HCT116 (cell line): ENCODE measurements at regions not wholly inside any gene's neighbourhood (a gene's known extent, or its start where the extent isn't known, plus 50 kb on each side); places are given as distances from the start of the nearest gene placed in this dataset.

Experiments
- ATAC-seq: fragments of 200-7000 bp; cut with Tn5 transposase; 2 replicates; pipeline ENCODE4 v1.9.1; 2020; ENCODE audit warnings: mild to moderate bottlenecking, moderate library complexity
- BruUV-seq: library from RNA; stranded (reverse); fragments of 400-500 nt; replicated peaks from 2 replicates; lab custom pipeline; 2021; lab: Mats Ljungman, UMichigan
- CTCF ChIA-PET: fragments of 300-600 bp; sonication (Branson Sonifier 250); formaldehyde crosslinking; loops from one replicate; lab custom pipeline; 2021; ENCODE audit warnings: antibody characterized with exemption; lab: Charles Lee
- POLR2A ChIA-PET: fragments of 300-600, 350-600 bp; sonication (Branson Sonifier 250); formaldehyde crosslinking; loops from one replicate; lab custom pipeline; 2021; ENCODE audit warnings: antibody characterized with exemption; lab: Charles Lee
- RAD21 ChIA-PET, 2 experiments: fragments of 300-600 bp; sonication (Branson Sonifier 250); formaldehyde crosslinking; loops; one replicate each; lab custom pipeline; 2023; ENCODE audit warnings: low total read pairs in 2 of 2; ENCODE audit not compliant: uncharacterized antibody in 2 of 2, unreplicated experiment in 2 of 2, low non-redundant PET in 1 of 2; lab: Charles Lee
- DNase-seq: peaks from one replicate; pipeline ENCODE4 v3.0.0-alpha.2; 2010; ENCODE audit warnings: low read depth, low spot score
- H2AFZ ChIP-seq: fragments of 200-600 bp; shearing (Covaris generic), sonication (generic); 2 replicates; pipeline ENCODE4 v1.6.1; 2017; ENCODE audit warnings: low read depth, mixed run types, mixed read lengths, antibody characterized with exemption, low read length; ENCODE audit not compliant: poor library complexity, severe bottlenecking
- H3K27ac ChIP-seq: 2 replicates; pipeline ENCODE4 v1.5.1; 2012; ENCODE audit warnings: low read depth, low read length
- H3K27me3 ChIP-seq: fragments of 200-600 bp; sonication (generic); 2 replicates; pipeline ENCODE4 v1.6.1; 2016; ENCODE audit warnings: mixed run types, low read length, mixed read lengths; ENCODE audit not compliant: insufficient read depth
- H3K36me3 ChIP-seq, 2 experiments: fragments of 200-500 bp in 1 of 2; fragments of 200-600 bp in 1 of 2; sonication (Bioruptor generic) in 1 of 2; sonication (generic) in 1 of 2; 2 replicates each; pipeline versions ENCODE4 v1.5.1 to v1.6.1; 2014 to 2016; ENCODE audit warnings: low read length in 2 of 2, inconsistent platforms in 1 of 2, mixed read lengths in 1 of 2, mixed run types in 1 of 2; ENCODE audit not compliant: insufficient read depth in 2 of 2, control insufficient read depth in 1 of 2
- H3K4me1 ChIP-seq, 2 experiments: fragments of 200-600 bp in 1 of 2; sonication (generic) in 1 of 2; 2 replicates each; pipeline versions ENCODE4 v1.5.1 to v1.6.1; 2012 to 2017; ENCODE audit warnings: low read length in 2 of 2, inconsistent platforms in 1 of 2, mild to moderate bottlenecking in 1 of 2, mixed read lengths in 1 of 2, mixed run types in 1 of 2, moderate library complexity in 1 of 2; ENCODE audit not compliant: insufficient read depth in 2 of 2, control insufficient read depth in 1 of 2
- H3K4me2 ChIP-seq: fragments of 200-600 bp; sonication (generic); 2 replicates; pipeline ENCODE4 v1.6.1; 2017; ENCODE audit warnings: mixed run types, low read length, mixed read lengths
- H3K4me3 ChIP-seq, 2 experiments: fragments of 200-600 bp in 1 of 2; sonication (generic) in 1 of 2; replicated peaks in 1 of 2; 2 replicates each; pipeline ENCODE4 v1.5.1; 2011 to 2016; ENCODE audit warnings: low read length in 2 of 2, control low read depth in 1 of 2, low read depth in 1 of 2, mild to moderate bottlenecking in 1 of 2, mixed read lengths in 1 of 2, mixed run types in 1 of 2
- H3K79me2 ChIP-seq: fragments of 200-600 bp; sonication (generic); 2 replicates; pipeline ENCODE4 v1.6.1; 2017; ENCODE audit warnings: mild to moderate bottlenecking, mixed run types, low read length, moderate library complexity, mixed read lengths; ENCODE audit not compliant: insufficient read depth
- H3K9ac ChIP-seq: fragments of 200-600 bp; sonication (generic); 2 replicates; pipeline ENCODE4 v1.6.1; 2016; ENCODE audit warnings: low read length, mixed read lengths
- H3K9me2 ChIP-seq: fragments of 200-600 bp; sonication (generic), shearing (Covaris generic); 2 replicates; pipeline ENCODE4 v1.6.1; 2017; ENCODE audit warnings: mixed run types, mild to moderate bottlenecking, moderate library complexity; ENCODE audit not compliant: insufficient read depth
- H3K9me3 ChIP-seq, 2 experiments: fragments of 200-500 bp in 1 of 2; fragments of 200-600 bp in 1 of 2; sonication (Bioruptor generic) in 1 of 2; sonication (generic) in 1 of 2; 2 replicates each; pipeline ENCODE4 v1.6.1; 2014 to 2017; ENCODE audit warnings: low read length in 2 of 2, mixed read lengths in 2 of 2, inconsistent platforms in 1 of 2, low read depth in 1 of 2, mild to moderate bottlenecking in 1 of 2, mixed run types in 1 of 2, moderate library complexity in 1 of 2; ENCODE audit not compliant: control insufficient read depth in 1 of 2, insufficient read depth in 1 of 2
- H4K20me1 ChIP-seq: fragments of 200-600 bp; sonication (generic), shearing (Covaris generic); 2 replicates; pipeline ENCODE4 v1.6.1; 2017; ENCODE audit warnings: mixed run types, mild to moderate bottlenecking, moderate library complexity; ENCODE audit not compliant: insufficient read depth
- CBX3 ChIP-seq: IDR thresholded peaks from 2 replicates; pipeline ENCODE4 v1.6.1; 2012; ENCODE audit warnings: low read depth
- CEBPB ChIP-seq: IDR thresholded peaks from 2 replicates; pipeline ENCODE4 v1.6.1; 2012; ENCODE audit warnings: low read depth
- EZH2 ChIP-seq: fragments of 200-600 bp; sonication (generic); IDR thresholded peaks from 2 replicates; pipeline ENCODE4 v1.6.1; 2017; ENCODE audit warnings: antibody characterized with exemption, mixed run types
- EZH2phosphoT487 ChIP-seq: fragments of 200-600 bp; IDR thresholded peaks from 2 replicates; pipeline ENCODE4 v1.6.1; 2018; ENCODE audit warnings: antibody characterized with exemption, borderline replicate concordance
- FOSL1 ChIP-seq: IDR thresholded peaks from 2 replicates; pipeline ENCODE4 v1.6.1; 2012; ENCODE audit warnings: low read depth
- JUND ChIP-seq: IDR thresholded peaks from 2 replicates; pipeline ENCODE4 v1.6.1; 2012
- POLR2A ChIP-seq: IDR thresholded peaks from 2 replicates; pipeline ENCODE4 v1.7.0; 2011; ENCODE audit warnings: borderline replicate concordance; ENCODE audit not compliant: insufficient read depth, insufficient read length; ENCODE audit errors: extremely low read depth
- POLR2AphosphoS5 ChIP-seq: IDR thresholded peaks from 2 replicates; pipeline ENCODE4 v1.6.1; 2011; ENCODE audit warnings: mild to moderate bottlenecking, low read depth, low read length, moderate library complexity
- RAD21 ChIP-seq: IDR thresholded peaks from 2 replicates; pipeline ENCODE4 v1.6.1; 2012; ENCODE audit warnings: low read depth, mild to moderate bottlenecking
- SIN3A ChIP-seq: IDR thresholded peaks from 2 replicates; pipeline ENCODE4 v1.6.1; 2012; ENCODE audit warnings: low read depth
- SP1 ChIP-seq: IDR thresholded peaks from 2 replicates; pipeline ENCODE4 v1.6.1; 2012; ENCODE audit warnings: low read depth
- SRF ChIP-seq: IDR thresholded peaks from 2 replicates; pipeline ENCODE4 v1.6.1; 2012; ENCODE audit warnings: low read depth
- TCF7L2 ChIP-seq: IDR thresholded peaks from 2 replicates; pipeline ENCODE4 v1.7.0; 2011; ENCODE audit warnings: borderline replicate concordance, inconsistent platforms; ENCODE audit not compliant: insufficient read depth, insufficient read length; ENCODE audit errors: extremely low read depth
- YY1 ChIP-seq: IDR thresholded peaks from 2 replicates; pipeline ENCODE4 v1.6.1; 2011; ENCODE audit warnings: low read length, low read depth, moderate library complexity, mild to moderate bottlenecking; ENCODE audit not compliant: insufficient replicate concordance; ENCODE audit errors: extremely low read depth
- ZFX ChIP-seq: fragments of 450-650 bp; IDR thresholded peaks from 2 replicates; pipeline ENCODE4 v1.6.1; 2017
- ZNF274 ChIP-seq: fragments of 200-500 bp; sonication (Bioruptor generic); IDR thresholded peaks from 2 replicates; pipeline ENCODE4 v1.6.1; 2014; ENCODE audit warnings: mild to moderate bottlenecking, low read depth, low read length, inconsistent platforms
- intact Hi-C: fragments of 100-400 bp; cut with micrococcal nuclease; formaldehyde crosslinking; loops from 2 replicates; pipeline ENCODE4 v1.10.0; 2022
- TF ChIP-seq, protein P1 (sequence below): IDR thresholded peaks from 2 replicates; pipeline ENCODE4 v1.6.1; 2012
- TF ChIP-seq, protein P2 (sequence below), 3 experiments: fragments of 200-600 bp in 1 of 3; sonication (generic) in 1 of 3; IDR thresholded peaks in 2 of 3; conservative IDR thresholded peaks in 1 of 3; 2 replicates each; pipeline ENCODE4 v1.5.1; 2012 to 2017; ENCODE audit warnings: low read depth in 2 of 3, low read length in 2 of 3, antibody characterized with exemption in 1 of 3, borderline replicate concordance in 1 of 3, control low read depth in 1 of 3, mild to moderate bottlenecking in 1 of 3, mixed read lengths in 1 of 3, mixed run types in 1 of 3, moderate library complexity in 1 of 3; ENCODE audit not compliant: insufficient read depth in 1 of 3
- TF ChIP-seq, protein P3 (sequence below): IDR thresholded peaks from 2 replicates; pipeline ENCODE4 v1.6.1; 2012; ENCODE audit warnings: low read depth
- TF ChIP-seq, protein P4 (sequence below): IDR thresholded peaks from 2 replicates; pipeline ENCODE4 v1.6.1; 2011; ENCODE audit warnings: mild to moderate bottlenecking, low read length, moderate library complexity; ENCODE audit not compliant: insufficient replicate concordance; ENCODE audit errors: extremely low read depth

DNA sequence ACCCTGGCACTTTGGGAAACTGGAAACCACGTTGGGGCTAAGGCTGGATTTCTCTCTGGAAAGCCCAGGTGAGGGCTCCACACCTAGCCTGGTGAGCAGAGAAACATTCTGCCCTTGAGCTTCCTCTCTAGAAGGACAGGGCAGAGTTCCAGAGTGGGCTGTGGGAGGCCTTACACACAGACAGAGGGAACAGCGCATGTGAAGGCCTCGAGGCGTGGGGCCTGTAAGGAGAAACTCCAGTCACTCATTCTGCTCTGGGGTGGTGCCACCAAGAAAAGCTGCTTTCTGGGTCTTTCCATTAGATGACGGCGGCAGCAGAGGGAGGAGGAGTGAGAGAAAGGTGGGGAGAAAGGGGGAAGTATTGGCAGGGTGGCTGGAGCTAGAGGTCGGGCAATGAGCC, 183.1 kb downstream of the CHST1 start:
- ATAC-seq: no peak
- POLR2A ChIA-PET: no interaction called here
- peaks cover 0 to 5% of the 10 kb centered on the region in 2 experiments; a peak in 1 of 4 replicates for H3K4me1 ChIP-seq

More for the DNA sequence above, 183.1 kb downstream of the CHST1 start:
- Histone ChIP-seq H3K9me2 (no peaks in the 10 kb centered on the region), H3K27me3 (peaks cover 59% of the 10 kb centered on the region), H3K4me3 (no peak overlapping the region), H4K20me1 (no peaks in the 10 kb centered on the region), H3K36me3 (no peaks in the 10 kb centered on the region), H2AFZ (no peak overlapping the region), H3K79me2 (no peaks in the 10 kb centered on the region), H3K27ac (no peak overlapping the region), H3K9me3 (no peaks in the 10 kb centered on the region), H3K9ac (no peak overlapping the region), H3K4me2 (no peak overlapping the region)
- RAD21 ChIA-PET: no interaction called here
- intact Hi-C loops: no loop called here
- no TSS peak for BruUV-seq
- no peak for DNase-seq
- CTCF ChIA-PET: no interaction called here
- TF ChIP-seq SP1 (no peak), TCF7L2 (no peak), RAD21 (no peak), POLR2AphosphoS5 (no peak), YY1 (no peak), CBX3 (no peak), JUND (no peak), SRF (no peak), EZH2phosphoT487 (no peak), FOSL1 (no peak), SIN3A (no peak), ZNF274 (no peak), POLR2A (no peak), EZH2 (no peak), ZFX (no peak), CEBPB (no peak)
- TF ChIP-seq, protein P1, sequence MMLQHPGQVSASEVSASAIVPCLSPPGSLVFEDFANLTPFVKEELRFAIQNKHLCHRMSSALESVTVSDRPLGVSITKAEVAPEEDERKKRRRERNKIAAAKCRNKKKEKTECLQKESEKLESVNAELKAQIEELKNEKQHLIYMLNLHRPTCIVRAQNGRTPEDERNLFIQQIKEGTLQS: no peak
- TF ChIP-seq, protein P2, sequence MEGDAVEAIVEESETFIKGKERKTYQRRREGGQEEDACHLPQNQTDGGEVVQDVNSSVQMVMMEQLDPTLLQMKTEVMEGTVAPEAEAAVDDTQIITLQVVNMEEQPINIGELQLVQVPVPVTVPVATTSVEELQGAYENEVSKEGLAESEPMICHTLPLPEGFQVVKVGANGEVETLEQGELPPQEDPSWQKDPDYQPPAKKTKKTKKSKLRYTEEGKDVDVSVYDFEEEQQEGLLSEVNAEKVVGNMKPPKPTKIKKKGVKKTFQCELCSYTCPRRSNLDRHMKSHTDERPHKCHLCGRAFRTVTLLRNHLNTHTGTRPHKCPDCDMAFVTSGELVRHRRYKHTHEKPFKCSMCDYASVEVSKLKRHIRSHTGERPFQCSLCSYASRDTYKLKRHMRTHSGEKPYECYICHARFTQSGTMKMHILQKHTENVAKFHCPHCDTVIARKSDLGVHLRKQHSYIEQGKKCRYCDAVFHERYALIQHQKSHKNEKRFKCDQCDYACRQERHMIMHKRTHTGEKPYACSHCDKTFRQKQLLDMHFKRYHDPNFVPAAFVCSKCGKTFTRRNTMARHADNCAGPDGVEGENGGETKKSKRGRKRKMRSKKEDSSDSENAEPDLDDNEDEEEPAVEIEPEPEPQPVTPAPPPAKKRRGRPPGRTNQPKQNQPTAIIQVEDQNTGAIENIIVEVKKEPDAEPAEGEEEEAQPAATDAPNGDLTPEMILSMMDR (IDR thresholded peaks at IDR 0.05 in 2 of 3, conservative IDR thresholded peaks at IDR 0.05 in 1 of 3; ENCODE audit: borderline replicate concordance in 1 of 3, insufficient read depth in 1 of 3, low read depth in 2 of 3, low read length in 2 of 3): no peak
- TF ChIP-seq, protein P3, sequence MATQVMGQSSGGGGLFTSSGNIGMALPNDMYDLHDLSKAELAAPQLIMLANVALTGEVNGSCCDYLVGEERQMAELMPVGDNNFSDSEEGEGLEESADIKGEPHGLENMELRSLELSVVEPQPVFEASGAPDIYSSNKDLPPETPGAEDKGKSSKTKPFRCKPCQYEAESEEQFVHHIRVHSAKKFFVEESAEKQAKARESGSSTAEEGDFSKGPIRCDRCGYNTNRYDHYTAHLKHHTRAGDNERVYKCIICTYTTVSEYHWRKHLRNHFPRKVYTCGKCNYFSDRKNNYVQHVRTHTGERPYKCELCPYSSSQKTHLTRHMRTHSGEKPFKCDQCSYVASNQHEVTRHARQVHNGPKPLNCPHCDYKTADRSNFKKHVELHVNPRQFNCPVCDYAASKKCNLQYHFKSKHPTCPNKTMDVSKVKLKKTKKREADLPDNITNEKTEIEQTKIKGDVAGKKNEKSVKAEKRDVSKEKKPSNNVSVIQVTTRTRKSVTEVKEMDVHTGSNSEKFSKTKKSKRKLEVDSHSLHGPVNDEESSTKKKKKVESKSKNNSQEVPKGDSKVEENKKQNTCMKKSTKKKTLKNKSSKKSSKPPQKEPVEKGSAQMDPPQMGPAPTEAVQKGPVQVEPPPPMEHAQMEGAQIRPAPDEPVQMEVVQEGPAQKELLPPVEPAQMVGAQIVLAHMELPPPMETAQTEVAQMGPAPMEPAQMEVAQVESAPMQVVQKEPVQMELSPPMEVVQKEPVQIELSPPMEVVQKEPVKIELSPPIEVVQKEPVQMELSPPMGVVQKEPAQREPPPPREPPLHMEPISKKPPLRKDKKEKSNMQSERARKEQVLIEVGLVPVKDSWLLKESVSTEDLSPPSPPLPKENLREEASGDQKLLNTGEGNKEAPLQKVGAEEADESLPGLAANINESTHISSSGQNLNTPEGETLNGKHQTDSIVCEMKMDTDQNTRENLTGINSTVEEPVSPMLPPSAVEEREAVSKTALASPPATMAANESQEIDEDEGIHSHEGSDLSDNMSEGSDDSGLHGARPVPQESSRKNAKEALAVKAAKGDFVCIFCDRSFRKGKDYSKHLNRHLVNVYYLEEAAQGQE: no peak
- TF ChIP-seq, protein P4, sequence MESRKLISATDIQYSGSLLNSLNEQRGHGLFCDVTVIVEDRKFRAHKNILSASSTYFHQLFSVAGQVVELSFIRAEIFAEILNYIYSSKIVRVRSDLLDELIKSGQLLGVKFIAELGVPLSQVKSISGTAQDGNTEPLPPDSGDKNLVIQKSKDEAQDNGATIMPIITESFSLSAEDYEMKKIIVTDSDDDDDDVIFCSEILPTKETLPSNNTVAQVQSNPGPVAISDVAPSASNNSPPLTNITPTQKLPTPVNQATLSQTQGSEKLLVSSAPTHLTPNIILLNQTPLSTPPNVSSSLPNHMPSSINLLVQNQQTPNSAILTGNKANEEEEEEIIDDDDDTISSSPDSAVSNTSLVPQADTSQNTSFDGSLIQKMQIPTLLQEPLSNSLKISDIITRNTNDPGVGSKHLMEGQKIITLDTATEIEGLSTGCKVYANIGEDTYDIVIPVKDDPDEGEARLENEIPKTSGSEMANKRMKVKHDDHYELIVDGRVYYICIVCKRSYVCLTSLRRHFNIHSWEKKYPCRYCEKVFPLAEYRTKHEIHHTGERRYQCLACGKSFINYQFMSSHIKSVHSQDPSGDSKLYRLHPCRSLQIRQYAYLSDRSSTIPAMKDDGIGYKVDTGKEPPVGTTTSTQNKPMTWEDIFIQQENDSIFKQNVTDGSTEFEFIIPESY: no peak
